ENCODE measurements at regions not wholly inside any gene's neighbourhood (a gene's known extent, or its start where the extent isn't known, plus 50 kb on each side); places are given as distances from the start of the nearest gene placed in this dataset.

DNA sequence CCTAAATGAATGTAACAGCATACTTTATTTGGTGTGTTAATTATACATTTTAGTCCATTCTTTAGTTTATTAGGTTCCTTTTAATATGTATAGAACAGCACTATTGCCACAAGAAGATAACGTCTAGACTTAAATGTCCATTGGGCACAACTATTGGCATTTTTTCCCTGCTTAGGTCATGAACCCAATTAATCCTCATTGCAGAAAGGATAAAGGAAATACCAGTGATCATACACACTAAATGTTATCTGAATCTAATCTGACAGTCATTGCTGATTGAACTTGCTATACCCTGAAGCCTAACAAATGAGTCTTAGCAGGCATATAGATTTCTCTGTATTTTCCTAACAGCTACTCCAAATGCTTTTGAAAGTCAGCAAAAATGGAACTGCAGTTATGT is 2250.0 kb upstream of the AGA start:
- Histone ChIP-seq H3K4me2 (ENCODE audit: insufficient read depth, low read length, poor library complexity, severe bottlenecking) (no peak overlapping the region), H3K9ac (ENCODE audit: low read depth, low read length, poor library complexity) (no peak overlapping the region), H3K9me3 (replicated peaks in 1 of 2; ENCODE audit: control insufficient read depth in 2 of 2, insufficient read depth in 1 of 2, low read depth in 1 of 2, low read length in 2 of 2) (no peaks in the 10 kb centered on the region), H3K18ac (ENCODE audit: low read length) (no peak overlapping the region), H2AFZ (ENCODE audit: low read length) (no peak overlapping the region), H2BK120ac (ENCODE audit: low read depth, low read length) (no peak overlapping the region), H3K79me1 (ENCODE audit: low read depth, low read length) (no peaks in the 10 kb centered on the region), H3K14ac (ENCODE audit: low read length) (no peak overlapping the region), H3K36me3 (replicated peaks in 1 of 2; ENCODE audit: control insufficient read depth in 2 of 2, insufficient read depth in 2 of 2, low read length in 2 of 2) (no peaks in the 10 kb centered on the region), H3K4me1 (ENCODE audit: control insufficient read depth in 2 of 2, insufficient read depth in 1 of 2, low read depth in 1 of 2, low read length in 2 of 2) (no peaks in the 10 kb centered on the region), H3K4ac (ENCODE audit: low read length) (no peak overlapping the region), H4K8ac (ENCODE audit: low read depth, low read length) (no peak overlapping the region), H2AK5ac (ENCODE audit: low read depth, low read length) (no peak overlapping the region), H3K27ac (replicated peaks; ENCODE audit: low read length) (no peak overlapping the region), H3K23ac (ENCODE audit: low read depth, low read length, poor library complexity) (no peak overlapping the region), H2BK12ac (ENCODE audit: low read length) (no peak overlapping the region), H2BK15ac (ENCODE audit: low read length) (no peak overlapping the region), H2BK5ac (ENCODE audit: low read length) (no peak overlapping the region), H3K27me3 (ENCODE audit: control insufficient read depth in 3 of 3, insufficient read depth in 3 of 3, low read depth in 1 of 3, low read length in 3 of 3) (no peaks in the 10 kb centered on the region), H4K91ac (ENCODE audit: low read depth, low read length, poor library complexity) (no peak overlapping the region), H3K4me3 (ENCODE audit: low read length in 2 of 2) (no peak overlapping the region)
- WGBS, 2 donors (ENCODE audit: extremely low coverage in 2 of 2, insufficient read length in 2 of 2, insufficient replicate concordance in 1 of 2): no CpG with 5 or more reads among the region's 1 CpG
- no peak for DNase-seq (ENCODE audit: low spot score)

DNA sequence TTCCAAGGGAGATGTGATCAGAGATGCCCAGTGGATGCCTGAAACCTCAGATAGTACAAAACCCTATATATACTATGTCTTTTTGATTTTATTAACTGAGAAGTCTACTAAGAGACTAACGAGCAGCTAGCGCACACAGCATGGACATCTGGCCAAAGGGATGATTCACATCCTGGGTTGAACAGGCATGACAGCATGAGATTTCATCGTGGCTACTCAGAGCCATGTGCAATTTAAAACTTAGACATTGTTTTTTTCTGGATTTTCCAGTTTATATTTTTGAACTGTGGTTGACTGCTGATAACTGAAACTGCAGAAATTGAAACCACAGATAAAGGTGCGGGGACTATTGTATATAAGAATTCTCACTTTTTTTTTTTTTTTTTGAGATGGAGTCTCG is 2252.9 kb upstream of the AGA start:
- Histone ChIP-seq H3K4me1 (ENCODE audit: control insufficient read depth in 2 of 2, insufficient read depth in 1 of 2, low read depth in 1 of 2, low read length in 2 of 2) (peaks cover 0 to 2% of the 10 kb centered on the region in 2 donors), H2BK15ac (ENCODE audit: low read length) (no peak overlapping the region), H3K36me3 (replicated peaks in 1 of 2; ENCODE audit: control insufficient read depth in 2 of 2, insufficient read depth in 2 of 2, low read length in 2 of 2) (no peaks in the 10 kb centered on the region), H2BK12ac (ENCODE audit: low read length) (no peak overlapping the region), H3K14ac (ENCODE audit: low read length) (no peak overlapping the region), H3K9ac (ENCODE audit: low read depth, low read length, poor library complexity) (no peak overlapping the region), H3K23ac (ENCODE audit: low read depth, low read length, poor library complexity) (no peak overlapping the region), H3K27me3 (ENCODE audit: control insufficient read depth in 3 of 3, insufficient read depth in 3 of 3, low read depth in 1 of 3, low read length in 3 of 3) (no peaks in the 10 kb centered on the region), H4K91ac (ENCODE audit: low read depth, low read length, poor library complexity) (no peak overlapping the region), H3K18ac (ENCODE audit: low read length) (no peak overlapping the region), H2BK5ac (ENCODE audit: low read length) (no peak overlapping the region), H4K8ac (ENCODE audit: low read depth, low read length) (no peak overlapping the region), H2AFZ (ENCODE audit: low read length) (no peak overlapping the region), H2BK120ac (ENCODE audit: low read depth, low read length) (no peak overlapping the region), H3K4me3 (ENCODE audit: low read length in 2 of 2) (no peak overlapping the region), H3K4ac (ENCODE audit: low read length) (no peak overlapping the region), H3K4me2 (ENCODE audit: insufficient read depth, low read length, poor library complexity, severe bottlenecking) (no peak overlapping the region), H3K9me3 (replicated peaks in 1 of 2; ENCODE audit: control insufficient read depth in 2 of 2, insufficient read depth in 1 of 2, low read depth in 1 of 2, low read length in 2 of 2) (no peaks in the 10 kb centered on the region), H2AK5ac (ENCODE audit: low read depth, low read length) (no peak overlapping the region), H3K79me1 (ENCODE audit: low read depth, low read length) (no peaks in the 10 kb centered on the region), H3K27ac (replicated peaks; ENCODE audit: low read length) (no peak overlapping the region)
- DNase-seq (ENCODE audit: low spot score): no peak
- WGBS, 2 donors (ENCODE audit: extremely low coverage in 2 of 2, insufficient read length in 2 of 2, insufficient replicate concordance in 1 of 2): no CpG with 5 or more reads among the region's 5 CpGs

DNA sequence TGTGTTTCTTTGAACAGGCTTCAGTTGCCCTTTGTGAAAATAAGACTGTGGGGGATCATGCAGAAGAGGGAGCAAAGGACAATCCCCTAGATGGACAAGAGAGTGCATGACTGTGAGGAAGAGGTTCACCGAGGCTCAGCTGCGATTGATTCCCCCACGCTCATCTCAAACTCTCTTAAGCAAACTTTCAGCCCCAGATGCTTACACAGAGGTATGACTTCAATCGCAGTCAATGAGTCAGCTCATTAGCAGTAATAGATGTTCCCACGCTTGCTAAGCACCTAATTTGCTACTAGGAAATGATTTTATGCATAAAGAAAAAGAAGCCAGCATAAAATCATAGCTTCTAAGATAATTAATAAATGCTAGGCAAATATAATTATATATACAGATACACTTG is 2256.1 kb upstream of the AGA start:
- no peak overlapping the region for H2BK120ac ChIP-seq (ENCODE audit: low read depth, low read length)
- no peaks in the 10 kb centered on the region for H3K27me3 ChIP-seq (ENCODE audit: control insufficient read depth in 3 of 3, insufficient read depth in 3 of 3, low read depth in 1 of 3, low read length in 3 of 3)
- H3K4ac ChIP-seq (ENCODE audit: low read length): no peak overlapping the region
- H2BK12ac ChIP-seq (ENCODE audit: low read length): no peak overlapping the region
- H3K18ac ChIP-seq (ENCODE audit: low read length): no peak overlapping the region
- WGBS, 2 donors (ENCODE audit: extremely low coverage in 2 of 2, insufficient read length in 2 of 2, insufficient replicate concordance in 1 of 2): no CpG with 5 or more reads among the region's 5 CpGs
- H3K4me1 ChIP-seq (ENCODE audit: control insufficient read depth in 2 of 2, insufficient read depth in 1 of 2, low read depth in 1 of 2, low read length in 2 of 2): peaks cover 0 to 2% of the 10 kb centered on the region in 2 donors
- H3K36me3 ChIP-seq (replicated peaks in 1 of 2; ENCODE audit: control insufficient read depth in 2 of 2, insufficient read depth in 2 of 2, low read length in 2 of 2): no peaks in the 10 kb centered on the region
- H4K8ac ChIP-seq (ENCODE audit: low read depth, low read length): no peak overlapping the region
- no peak overlapping the region for H2AK5ac ChIP-seq (ENCODE audit: low read depth, low read length)
- no peak overlapping the region for H2BK15ac ChIP-seq (ENCODE audit: low read length)
- no peak overlapping the region for H2BK5ac ChIP-seq (ENCODE audit: low read length)
- no peak overlapping the region for H3K4me3 ChIP-seq (ENCODE audit: low read length in 2 of 2)
- H3K79me1 ChIP-seq (ENCODE audit: low read depth, low read length): no peaks in the 10 kb centered on the region
- H3K14ac ChIP-seq (ENCODE audit: low read length): no peak overlapping the region
- H3K4me2 ChIP-seq (ENCODE audit: insufficient read depth, low read length, poor library complexity, severe bottlenecking): no peak overlapping the region
- no peak overlapping the region for H3K27ac ChIP-seq (replicated peaks; ENCODE audit: low read length)
- H3K9me3 ChIP-seq (replicated peaks in 1 of 2; ENCODE audit: control insufficient read depth in 2 of 2, insufficient read depth in 1 of 2, low read depth in 1 of 2, low read length in 2 of 2): no peaks in the 10 kb centered on the region
- H3K9ac ChIP-seq (ENCODE audit: low read depth, low read length, poor library complexity): no peak overlapping the region
- no peak overlapping the region for H4K91ac ChIP-seq (ENCODE audit: low read depth, low read length, poor library complexity)
- no peak overlapping the region for H3K23ac ChIP-seq (ENCODE audit: low read depth, low read length, poor library complexity)
- no peak overlapping the region for H2AFZ ChIP-seq (ENCODE audit: low read length)
- DNase-seq (ENCODE audit: low spot score): no peak

DNA sequence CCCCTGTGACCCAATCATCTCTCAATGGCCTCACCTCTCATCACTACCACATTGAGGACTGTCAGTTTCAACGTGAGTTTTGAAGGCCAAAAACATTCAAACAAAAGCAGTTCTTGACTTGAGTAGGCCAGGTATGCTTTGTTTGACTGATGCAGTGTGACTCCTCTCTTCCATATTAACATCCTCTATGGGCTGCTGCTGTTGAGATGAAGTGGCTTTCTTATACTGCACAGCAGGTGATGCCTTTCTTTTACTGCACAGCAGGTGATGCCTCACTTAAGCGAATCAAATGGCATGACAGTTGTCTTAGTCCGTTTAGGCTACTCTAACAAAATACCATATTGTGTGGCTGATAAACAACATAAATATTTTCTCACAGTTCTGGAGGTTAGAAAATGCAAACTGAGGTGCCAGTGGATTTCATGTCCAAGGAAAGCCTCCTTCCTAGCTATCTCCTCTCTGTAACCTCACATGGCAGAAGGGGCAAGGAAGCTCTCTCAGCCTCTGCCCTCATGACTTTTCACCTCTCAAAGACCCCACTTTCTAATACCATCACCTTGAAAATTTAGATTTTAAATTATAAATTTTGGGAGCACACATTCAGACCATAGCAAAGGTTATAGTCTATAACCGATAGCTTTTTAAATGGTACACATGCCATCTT is 2267.9 kb upstream of the AGA start:
- Histone ChIP-seq H2AK5ac (ENCODE audit: low read depth, low read length) (no peak overlapping the region), H2BK120ac (ENCODE audit: low read depth, low read length) (no peak overlapping the region), H3K14ac (ENCODE audit: low read length) (no peak overlapping the region), H3K4me1 (ENCODE audit: control insufficient read depth in 2 of 2, insufficient read depth in 1 of 2, low read depth in 1 of 2, low read length in 2 of 2) (peaks cover 0 to 2% of the 10 kb centered on the region in 2 donors), H3K36me3 (replicated peaks in 1 of 2; ENCODE audit: control insufficient read depth in 2 of 2, insufficient read depth in 2 of 2, low read length in 2 of 2) (no peaks in the 10 kb centered on the region), H3K23ac (ENCODE audit: low read depth, low read length, poor library complexity) (no peak overlapping the region), H3K27ac (replicated peaks; ENCODE audit: low read length) (no peak overlapping the region), H4K8ac (ENCODE audit: low read depth, low read length) (no peak overlapping the region), H4K91ac (ENCODE audit: low read depth, low read length, poor library complexity) (no peak overlapping the region), H2BK5ac (ENCODE audit: low read length) (no peak overlapping the region), H3K27me3 (ENCODE audit: control insufficient read depth in 3 of 3, insufficient read depth in 3 of 3, low read depth in 1 of 3, low read length in 3 of 3) (no peaks in the 10 kb centered on the region), H3K4ac (ENCODE audit: low read length) (no peak overlapping the region), H2BK12ac (ENCODE audit: low read length) (no peak overlapping the region), H3K4me2 (ENCODE audit: insufficient read depth, low read length, poor library complexity, severe bottlenecking) (no peak overlapping the region), H3K18ac (ENCODE audit: low read length) (no peak overlapping the region), H2BK15ac (ENCODE audit: low read length) (no peak overlapping the region), H3K79me1 (ENCODE audit: low read depth, low read length) (no peaks in the 10 kb centered on the region), H2AFZ (ENCODE audit: low read length) (no peak overlapping the region), H3K9ac (ENCODE audit: low read depth, low read length, poor library complexity) (no peak overlapping the region), H3K9me3 (replicated peaks in 1 of 2; ENCODE audit: control insufficient read depth in 2 of 2, insufficient read depth in 1 of 2, low read depth in 1 of 2, low read length in 2 of 2) (no peaks in the 10 kb centered on the region), H3K4me3 (ENCODE audit: low read length in 2 of 2) (no peak overlapping the region)
- peak; percentile 5 for DNase-seq (ENCODE audit: low spot score)
- WGBS, 2 donors (ENCODE audit: extremely low coverage in 2 of 2, insufficient read length in 2 of 2, insufficient replicate concordance in 1 of 2): no CpG with 5 or more reads among the region's 4 CpGs

Data from neuronal stem cell (in vitro differentiated cells).